GM19468 (cell line): ENCODE measurements at regions not wholly inside any gene's neighbourhood (a gene's known extent, or its start where the extent isn't known, plus 50 kb on each side); places are given as distances from the start of the nearest gene placed in this dataset.

ENCODE experiments used
- ATAC-seq: cut with Tn5 transposase; IDR thresholded peaks from one replicate; pipeline ENCODE4 v1.9.1; 2021; ENCODE audit warnings: mild to moderate bottlenecking, moderate library complexity, moderate number of reproducible peaks; ENCODE audit not compliant: unreplicated experiment; ENCODE audit errors: extremely low read depth

DNA sequence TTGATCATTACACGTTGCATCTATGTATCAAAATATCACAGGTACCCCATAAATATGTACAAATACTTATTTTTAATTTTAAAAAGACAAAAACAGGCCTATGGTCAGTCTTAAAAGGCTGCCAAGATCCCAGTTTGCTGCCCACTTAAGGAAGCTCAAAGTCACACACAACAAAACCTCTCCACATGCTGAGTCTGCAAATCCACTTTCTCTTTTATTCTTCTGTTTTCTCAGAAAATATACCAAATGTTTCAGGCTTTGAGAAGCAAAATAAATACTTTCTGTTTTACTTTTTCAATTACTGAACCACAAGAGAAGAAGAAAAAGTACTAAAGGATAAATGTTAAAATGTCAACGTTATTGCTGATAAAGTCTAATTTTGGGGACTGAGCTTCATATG is 107.8 kb upstream of the MANEA start:
- ATAC-seq, result no peak

DNA sequence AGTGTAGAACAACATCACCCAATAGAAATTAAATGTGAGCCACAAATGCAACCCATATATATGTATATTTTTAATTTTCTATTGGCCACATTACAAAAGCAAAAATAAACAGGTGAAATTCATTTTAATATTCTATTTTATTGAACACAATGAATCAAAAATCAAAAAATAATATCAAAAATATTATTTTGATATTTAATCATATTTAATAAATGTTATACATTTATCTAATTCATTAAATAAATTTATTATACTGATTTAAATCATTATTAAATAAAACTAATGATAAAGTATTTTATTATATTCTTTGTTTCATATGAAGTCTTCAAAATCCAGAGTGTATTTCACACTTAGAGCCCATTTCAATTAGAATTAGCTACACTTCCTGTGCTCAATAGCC is 98.4 kb upstream of the MANEA start:
- no peak for ATAC-seq

DNA sequence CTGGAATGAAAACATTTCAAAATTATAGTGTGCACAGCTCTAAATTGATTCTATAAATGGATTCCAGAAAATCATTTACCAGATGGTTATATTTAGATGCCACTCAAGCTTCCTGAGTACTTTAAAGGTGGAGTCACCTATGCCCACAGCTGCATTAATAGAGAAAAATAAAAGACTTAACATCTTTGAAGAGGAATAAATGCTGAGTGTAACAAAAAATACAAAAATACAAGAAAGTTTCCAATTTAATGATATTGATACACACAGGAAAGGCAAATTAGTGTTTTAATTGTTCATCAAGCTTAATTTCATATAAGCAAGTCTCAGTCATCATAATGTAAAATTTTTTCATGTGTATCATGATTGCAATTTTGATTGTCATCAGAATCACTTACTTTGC is 89.5 kb upstream of the MANEA start:
- ATAC-seq, result no peak

DNA sequence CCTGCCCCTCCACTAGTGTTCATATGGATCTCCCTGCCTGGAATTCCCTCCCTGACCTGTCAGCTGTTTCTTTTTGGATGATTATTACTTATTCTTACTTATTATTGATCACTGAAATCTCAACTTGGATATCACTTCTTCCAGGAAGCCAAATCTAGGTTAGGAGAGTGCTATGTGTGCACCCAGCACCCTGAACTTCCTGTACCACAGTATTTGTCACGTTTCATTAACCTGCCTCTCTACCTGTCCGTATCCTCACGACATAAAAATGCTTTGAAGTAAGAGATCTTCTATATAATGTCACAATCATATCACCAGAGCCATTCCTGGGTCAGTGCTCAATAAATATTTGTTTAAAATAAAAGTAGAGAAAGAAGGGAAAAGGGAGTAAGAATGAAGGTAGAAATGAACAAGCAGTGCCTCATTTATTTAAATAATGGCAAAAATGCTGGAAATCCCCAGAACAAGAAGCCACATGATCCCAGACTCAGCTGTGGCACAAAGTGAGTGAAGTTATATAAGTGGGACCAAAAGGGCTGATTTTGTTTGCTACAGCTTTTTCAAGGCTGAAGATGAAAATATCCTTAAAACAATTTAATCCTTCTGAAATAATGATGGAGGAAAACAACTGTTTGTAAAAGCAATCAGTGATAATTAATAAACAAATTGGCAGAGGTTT is 88.0 kb upstream of the MANEA start:
- ATAC-seq, result no peak

DNA sequence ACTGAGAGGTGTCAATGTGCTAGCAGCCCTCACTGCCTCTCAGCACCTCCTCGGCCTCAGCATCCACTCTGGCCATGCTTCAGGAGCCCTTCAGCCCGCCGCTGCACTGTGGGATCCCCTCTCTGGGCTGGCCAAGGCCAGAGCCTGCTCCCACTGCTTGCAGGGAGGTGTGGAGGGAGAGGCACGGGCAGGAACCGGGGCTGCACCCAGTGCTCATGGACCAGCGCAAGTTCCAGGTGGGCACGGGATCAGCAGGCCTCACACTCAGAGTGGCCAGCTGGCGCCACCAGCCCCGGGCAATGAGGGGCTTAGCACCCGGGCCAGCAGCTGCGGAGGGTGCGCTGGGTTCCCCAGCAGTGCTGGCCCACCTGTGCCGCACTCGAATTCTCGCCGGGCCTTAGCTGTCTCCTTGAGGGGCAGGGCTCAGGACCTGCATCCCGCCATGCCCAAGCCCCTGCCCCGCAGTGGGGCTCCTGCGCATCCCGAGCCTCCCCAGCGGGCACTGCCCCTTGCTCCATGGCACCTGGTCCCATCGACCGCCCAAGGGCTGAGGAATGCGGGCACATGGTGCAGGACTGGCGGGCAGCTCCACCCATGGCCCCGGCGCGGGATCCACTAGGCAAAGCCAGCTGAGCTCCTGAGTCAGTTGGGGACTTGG is 80.4 kb upstream of the MANEA start:
- ATAC-seq, result no peak

DNA sequence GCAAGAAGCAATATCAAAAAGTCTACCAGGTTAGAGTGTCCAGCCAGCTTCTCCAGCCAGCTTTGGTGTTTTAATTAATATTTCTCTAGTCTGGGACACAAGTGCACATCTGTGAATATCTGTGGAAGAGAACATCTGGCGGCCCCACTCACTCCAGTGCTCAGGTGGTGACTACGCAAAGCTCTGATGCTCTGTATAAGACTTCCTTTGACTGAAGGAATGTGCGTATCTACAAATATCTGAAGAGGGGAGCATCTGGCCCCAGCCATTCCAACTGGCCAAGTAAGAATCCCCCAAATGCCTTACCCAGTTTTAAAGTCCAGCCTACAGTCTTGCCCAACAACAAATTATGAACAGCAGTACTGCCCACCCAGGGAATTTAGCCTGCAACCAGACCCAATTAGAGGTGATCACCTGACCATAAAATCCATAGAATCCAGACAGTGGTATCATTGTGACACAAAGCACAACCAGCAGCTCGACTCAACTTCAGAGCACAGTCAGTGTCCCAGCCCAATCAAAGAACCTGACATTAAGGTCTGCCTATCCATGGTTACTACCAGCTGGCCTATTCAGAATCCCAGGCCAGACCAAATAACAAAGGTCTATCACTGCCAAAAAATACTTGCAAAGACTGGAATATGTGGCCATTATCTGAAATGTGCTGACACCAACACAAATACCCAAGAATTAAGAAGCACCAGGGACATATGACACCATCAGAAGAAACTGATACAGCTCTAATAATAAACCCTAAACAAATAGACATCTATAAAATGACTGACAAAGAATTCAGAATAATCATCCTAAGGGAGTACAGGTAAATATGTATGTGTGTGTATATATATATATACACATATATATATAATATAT is 76.1 kb upstream of the MANEA start:
- no peak for ATAC-seq

DNA sequence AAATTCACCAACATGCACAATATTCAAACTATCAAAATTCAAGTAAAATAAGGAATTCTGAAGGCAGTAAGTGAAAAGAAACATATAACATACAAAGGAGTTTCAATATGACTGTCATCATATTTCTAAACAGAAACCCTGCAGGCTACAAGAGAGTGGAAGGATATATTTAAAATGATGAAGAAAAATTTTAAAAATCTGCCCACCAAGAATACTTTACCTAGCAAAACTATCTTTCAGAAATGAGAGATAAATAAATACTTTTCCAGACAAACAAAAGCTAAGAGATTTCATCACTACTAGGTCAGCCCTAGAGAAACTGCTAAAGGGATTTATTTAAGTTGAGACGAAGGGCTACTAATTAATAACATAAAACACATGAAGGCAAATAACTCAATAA is 73.8 kb upstream of the MANEA start:
- ATAC-seq, result no peak

DNA sequence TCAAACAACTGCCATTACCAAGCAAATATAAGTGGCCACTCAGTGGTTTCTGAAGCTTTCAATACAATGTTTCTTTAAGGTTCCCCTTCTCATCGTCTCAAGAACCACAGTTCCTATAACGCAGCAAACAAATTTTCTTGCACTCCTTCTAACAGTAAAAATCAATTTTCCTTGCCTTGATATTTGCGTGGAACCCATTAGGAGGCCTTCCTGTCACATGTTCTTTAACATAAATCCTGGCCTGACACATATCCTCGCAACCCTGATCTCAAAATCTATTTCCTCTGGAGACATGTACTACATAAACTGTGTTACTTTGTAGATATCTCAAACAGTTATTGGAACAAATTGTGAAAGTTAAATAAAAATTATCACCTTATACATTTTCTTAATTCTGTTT is 65.9 kb upstream of the MANEA start:
- no peak for ATAC-seq

DNA sequence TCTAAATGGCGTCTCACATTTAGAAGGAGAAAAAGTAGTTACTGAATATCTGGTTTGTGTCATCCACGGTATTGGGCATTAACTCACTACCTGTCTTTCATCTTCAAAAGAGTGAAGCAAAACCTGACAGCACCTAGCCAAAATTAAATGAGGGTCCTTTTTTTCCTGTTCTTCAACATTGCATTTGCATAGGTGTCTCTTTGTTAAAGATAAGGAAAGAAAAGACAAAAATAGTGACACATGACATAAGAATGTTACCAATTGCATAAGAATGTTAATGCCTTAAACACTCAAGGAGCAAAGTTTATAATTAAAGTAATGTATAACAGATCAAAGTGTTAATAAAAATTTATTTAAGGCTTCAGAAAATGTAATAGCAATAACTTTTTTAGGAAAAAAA is 61.4 kb upstream of the MANEA start:
- ATAC-seq, result no peak

DNA sequence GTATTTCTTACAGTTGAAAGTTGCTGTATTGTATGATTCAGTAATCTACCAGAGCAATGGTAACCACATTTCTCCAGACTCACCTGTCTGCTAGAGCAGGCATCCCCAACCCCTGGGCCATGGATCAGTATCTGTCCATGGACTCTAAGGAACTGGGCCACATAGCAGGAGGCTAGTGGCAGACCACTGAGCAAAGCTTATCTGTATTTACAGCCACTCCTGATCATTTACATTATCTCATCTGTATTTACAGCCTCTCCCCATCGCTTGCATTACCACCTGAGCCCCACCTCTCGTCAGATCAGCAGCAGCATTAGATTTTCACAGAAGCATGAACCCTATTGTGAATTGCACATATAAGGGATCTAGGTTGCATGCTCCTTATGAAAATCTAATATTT is 60.3 kb upstream of the MANEA start:
- no peak for ATAC-seq

DNA sequence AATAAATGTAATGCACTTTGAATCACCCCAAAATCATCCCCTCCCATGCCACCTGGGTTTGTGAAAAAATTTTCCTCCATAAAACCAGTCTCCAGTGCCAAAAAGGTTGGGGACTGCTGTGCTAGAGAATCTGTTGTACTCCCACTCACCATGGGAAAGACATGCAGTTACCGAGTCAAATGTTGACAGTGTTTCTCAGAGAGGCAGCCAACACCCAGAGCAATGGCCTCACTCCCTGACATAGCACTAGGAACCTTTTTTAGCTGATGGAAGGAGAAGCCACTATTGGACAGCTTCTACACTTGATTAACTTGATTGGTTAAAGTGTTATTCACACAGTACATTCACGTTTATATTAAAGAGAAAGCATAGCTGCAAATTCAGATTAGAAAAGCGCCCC is 59.8 kb upstream of the MANEA start:
- ATAC-seq, result no peak

DNA sequence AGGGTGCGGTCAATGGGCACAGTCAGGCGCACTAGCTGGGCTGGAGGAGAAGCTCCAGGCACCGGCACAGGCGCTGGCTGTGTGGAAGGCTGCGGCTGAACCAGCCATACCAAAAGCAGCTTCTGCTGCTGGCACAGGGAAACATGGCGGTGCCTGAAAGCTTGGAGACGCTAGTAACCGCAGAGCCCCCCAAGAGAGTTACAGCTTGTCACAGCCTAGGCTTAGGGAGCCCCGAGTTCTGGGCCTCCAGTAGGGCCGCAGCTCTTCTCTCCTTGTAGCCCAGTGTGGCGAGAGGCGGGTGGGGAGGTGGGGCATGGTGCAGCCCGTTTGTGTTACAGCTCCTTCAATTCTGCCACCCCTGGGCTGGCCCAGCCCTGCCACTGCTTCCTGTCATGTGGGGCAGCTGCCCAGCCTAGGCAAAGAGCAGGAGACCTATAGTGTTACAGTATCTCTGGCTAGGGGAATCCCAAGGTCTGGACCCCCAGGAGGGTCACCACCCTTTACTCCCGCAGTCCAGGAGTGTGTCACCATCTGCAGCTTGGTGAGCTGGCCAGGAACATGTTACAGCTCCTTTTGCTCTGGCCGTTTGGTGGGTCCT is 58.6 kb upstream of the MANEA start:
- ATAC-seq, result no peak

DNA sequence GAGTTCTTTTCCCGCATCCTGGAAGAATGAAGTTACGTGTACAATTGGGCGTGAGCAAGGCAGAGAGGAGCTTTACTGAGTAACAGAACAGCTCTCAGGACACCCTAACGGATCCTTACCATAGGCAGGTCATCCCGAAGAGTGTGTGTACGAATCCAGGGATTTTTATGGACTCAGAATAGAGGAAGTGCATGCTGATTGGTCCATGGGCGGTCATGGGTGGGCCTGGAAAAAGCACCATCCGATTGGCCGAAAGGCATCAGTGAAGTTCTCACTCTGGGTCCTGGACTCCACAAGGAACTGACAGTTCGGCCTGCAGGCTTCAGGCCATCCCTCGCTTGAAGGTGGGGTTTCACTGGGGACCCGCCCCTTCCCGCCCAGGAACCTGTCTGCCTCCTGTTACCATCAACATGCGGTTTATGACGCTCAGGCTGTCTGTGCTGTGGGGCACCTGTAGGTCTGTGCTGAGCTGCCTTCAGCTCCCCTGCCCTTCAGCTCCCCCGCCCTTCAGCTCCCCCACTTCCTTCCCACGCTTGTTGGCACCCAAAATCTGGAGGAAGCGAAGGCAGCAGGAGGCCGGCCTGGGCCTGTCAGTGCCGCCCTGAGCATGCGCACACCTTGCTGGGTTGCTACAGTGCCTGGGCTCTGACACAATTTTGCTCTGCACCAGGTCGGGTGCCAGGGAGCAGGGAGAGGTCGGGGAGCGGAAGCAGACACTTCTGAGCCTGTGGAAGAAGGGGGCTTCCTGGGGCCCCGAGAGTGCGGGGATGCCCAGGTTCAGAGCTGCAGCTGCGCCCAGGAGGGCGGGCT is 57.9 kb upstream of the MANEA start:
- ATAC-seq, result no peak

DNA sequence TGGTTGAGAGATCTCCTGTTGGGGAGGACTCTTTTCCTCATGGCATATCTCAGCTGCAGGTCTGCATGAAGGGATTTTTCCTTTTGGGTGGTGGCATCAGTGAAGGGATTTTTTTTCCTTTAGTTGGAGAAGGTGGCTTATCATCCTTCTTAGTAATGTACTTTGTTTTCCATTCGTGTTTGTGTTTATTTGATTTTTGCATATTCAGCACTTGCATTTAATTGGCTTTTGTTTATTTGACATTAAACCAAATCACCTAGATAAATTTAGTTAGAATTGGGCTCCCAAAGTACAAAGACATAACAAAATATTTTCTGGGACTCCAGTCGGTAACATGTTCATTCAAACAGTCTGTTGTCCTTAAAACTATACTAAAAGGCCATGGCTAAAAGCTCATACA is 56.2 kb upstream of the MANEA start:
- ATAC-seq, result no peak
